Loucy (cell line): ENCODE measurements at regions not wholly inside any gene's neighbourhood (a gene's known extent, or its start where the extent isn't known, plus 50 kb on each side); places are given as distances from the start of the nearest gene placed in this dataset.

Experiments
- H2AFZ ChIP-seq: fragments of 200-600 bp; sonication (generic); 2 replicates; pipeline ENCODE4 v1.6.0; 2016; ENCODE audit warnings: antibody characterized with exemption, mild to moderate bottlenecking, low read length, moderate library complexity
- H3F3A ChIP-seq: fragments of 200-600 bp; 2 replicates; pipeline ENCODE4 v1.6.0; 2016; ENCODE audit warnings: antibody characterized with exemption, low read depth, mild to moderate bottlenecking
- H3K27me3 ChIP-seq: fragments of 200-600 bp; sonication (generic); 2 replicates; pipeline ENCODE4 v1.6.1; 2014; ENCODE audit warnings: low read length, mild to moderate bottlenecking; ENCODE audit not compliant: insufficient read depth, poor library complexity, severe bottlenecking
- H3K36me3 ChIP-seq: fragments of 200-600 bp; sonication (generic); 2 replicates; pipeline ENCODE4 v1.6.1; 2016; ENCODE audit warnings: low read length; ENCODE audit not compliant: insufficient read depth
- H3K4me1 ChIP-seq: fragments of 200-600 bp; sonication (generic); 2 replicates; pipeline ENCODE4 v1.5.1; 2014; ENCODE audit warnings: low read length, mild to moderate bottlenecking; ENCODE audit not compliant: insufficient read depth, poor library complexity, severe bottlenecking
- H3K4me2 ChIP-seq: fragments of 200-600 bp; sonication (generic); 2 replicates; pipeline ENCODE4 v1.6.0; 2014; ENCODE audit warnings: antibody characterized with exemption, low read length, low read depth, mild to moderate bottlenecking; ENCODE audit not compliant: poor library complexity, severe bottlenecking
- H3K4me3 ChIP-seq: fragments of 200-600 bp; sonication (generic); 2 replicates; pipeline ENCODE4 v1.5.1; 2014; ENCODE audit warnings: low read length, mild to moderate bottlenecking, mixed read lengths; ENCODE audit not compliant: poor library complexity, severe bottlenecking
- H3K79me2 ChIP-seq: fragments of 200-600 bp; sonication (generic); 2 replicates; pipeline ENCODE4 v1.6.1; 2014; ENCODE audit warnings: low read length; ENCODE audit not compliant: insufficient read depth
- H3K9ac ChIP-seq: fragments of 200-600 bp; sonication (generic); 2 replicates; pipeline ENCODE4 v1.6.0; 2014; ENCODE audit warnings: mild to moderate bottlenecking, low read depth, low read length, moderate library complexity; ENCODE audit not compliant: poor library complexity, severe bottlenecking
- H3K9me2 ChIP-seq: fragments of 200-600 bp; sonication (generic); replicated peaks from 2 replicates; pipeline ENCODE4 v1.6.1; 2016; ENCODE audit warnings: low read depth, low read length, mixed read lengths
- H3K9me3 ChIP-seq: fragments of 200-600 bp; sonication (generic); 2 replicates; pipeline ENCODE4 v1.6.1; 2014; ENCODE audit warnings: mild to moderate bottlenecking, antibody characterized with exemption, low read length, low read depth; ENCODE audit not compliant: insufficient read depth
- H4K20me1 ChIP-seq: fragments of 200-600 bp; sonication (generic); 2 replicates; pipeline ENCODE4 v1.6.0; 2014; ENCODE audit warnings: antibody characterized with exemption, low read length, mild to moderate bottlenecking; ENCODE audit not compliant: insufficient read depth, poor library complexity, severe bottlenecking
- EZH2phosphoT487 ChIP-seq: fragments of 200-600 bp; IDR thresholded peaks from 2 replicates; pipeline ENCODE4 v1.6.1; 2018; ENCODE audit warnings: antibody characterized with exemption, mild to moderate bottlenecking, moderate library complexity, borderline replicate concordance
- TF ChIP-seq, protein P1 (sequence below): fragments of 200-600 bp; sonication (generic); conservative IDR thresholded peaks from 2 replicates; pipeline ENCODE4 v1.5.1; 2014; ENCODE audit warnings: mild to moderate bottlenecking, antibody characterized with exemption, low read length

DNA sequence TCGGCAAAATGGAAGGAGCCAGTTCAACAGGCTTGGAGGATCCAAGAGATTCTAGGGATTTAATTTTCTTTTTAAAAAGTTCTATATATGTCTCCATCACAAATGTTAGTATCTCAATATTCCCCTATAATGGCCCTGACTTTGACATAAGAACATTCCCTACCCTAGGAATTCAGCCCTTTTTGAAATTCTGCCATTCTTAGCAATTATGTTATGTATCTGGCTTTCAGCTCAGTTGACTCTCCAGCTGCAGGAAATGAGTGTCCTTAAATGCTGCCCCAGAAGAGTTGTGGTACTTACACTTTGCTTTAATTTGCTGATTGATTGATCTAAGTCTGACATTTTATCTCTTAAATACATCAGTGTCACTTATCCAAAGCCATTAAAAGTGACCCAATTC, 1454.3 kb downstream of the FSTL5 start:
- Histone ChIP-seq H3K79me2 (no peaks in the 10 kb centered on the region), H3K9me3 (no peaks in the 10 kb centered on the region), H3K4me3 (no peak overlapping the region), H3K4me1 (no peaks in the 10 kb centered on the region), H4K20me1 (no peaks in the 10 kb centered on the region), H3K9ac (no peak overlapping the region), H3K4me2 (no peak overlapping the region), H3K36me3 (no peaks in the 10 kb centered on the region), H3K27me3 (no peaks in the 10 kb centered on the region), H3F3A (no peaks in the 10 kb centered on the region), H3K9me2 (no peaks in the 10 kb centered on the region), H2AFZ (no peak overlapping the region)
- no peak for TF ChIP-seq EZH2phosphoT487
- TF ChIP-seq, protein P1, sequence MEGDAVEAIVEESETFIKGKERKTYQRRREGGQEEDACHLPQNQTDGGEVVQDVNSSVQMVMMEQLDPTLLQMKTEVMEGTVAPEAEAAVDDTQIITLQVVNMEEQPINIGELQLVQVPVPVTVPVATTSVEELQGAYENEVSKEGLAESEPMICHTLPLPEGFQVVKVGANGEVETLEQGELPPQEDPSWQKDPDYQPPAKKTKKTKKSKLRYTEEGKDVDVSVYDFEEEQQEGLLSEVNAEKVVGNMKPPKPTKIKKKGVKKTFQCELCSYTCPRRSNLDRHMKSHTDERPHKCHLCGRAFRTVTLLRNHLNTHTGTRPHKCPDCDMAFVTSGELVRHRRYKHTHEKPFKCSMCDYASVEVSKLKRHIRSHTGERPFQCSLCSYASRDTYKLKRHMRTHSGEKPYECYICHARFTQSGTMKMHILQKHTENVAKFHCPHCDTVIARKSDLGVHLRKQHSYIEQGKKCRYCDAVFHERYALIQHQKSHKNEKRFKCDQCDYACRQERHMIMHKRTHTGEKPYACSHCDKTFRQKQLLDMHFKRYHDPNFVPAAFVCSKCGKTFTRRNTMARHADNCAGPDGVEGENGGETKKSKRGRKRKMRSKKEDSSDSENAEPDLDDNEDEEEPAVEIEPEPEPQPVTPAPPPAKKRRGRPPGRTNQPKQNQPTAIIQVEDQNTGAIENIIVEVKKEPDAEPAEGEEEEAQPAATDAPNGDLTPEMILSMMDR = no peak

GRCh38 chr4:160716551-160716950, 1447.2 kb downstream of the FSTL5 start:
- TF ChIP-seq, protein P1 = no peak
- no peak for TF ChIP-seq EZH2phosphoT487
- no peaks in the 10 kb centered on the region for H3K36me3 ChIP-seq
- no peak overlapping the region for H3K9ac ChIP-seq
- no peaks in the 10 kb centered on the region for H3K4me1 ChIP-seq
- H4K20me1 ChIP-seq = no peaks in the 10 kb centered on the region
- H3K9me2 ChIP-seq = no peaks in the 10 kb centered on the region
- H3K4me2 ChIP-seq = no peak overlapping the region
- H2AFZ ChIP-seq = no peak overlapping the region
- no peaks in the 10 kb centered on the region for H3F3A ChIP-seq
- no peaks in the 10 kb centered on the region for H3K27me3 ChIP-seq
- H3K79me2 ChIP-seq = no peaks in the 10 kb centered on the region
- no peak overlapping the region for H3K4me3 ChIP-seq
- H3K9me3 ChIP-seq = no peaks in the 10 kb centered on the region

GRCh38 chr4:160717848-160718247, 1446.0 kb downstream of the FSTL5 start:
- Histone ChIP-seq H2AFZ (no peak overlapping the region), H3K4me3 (no peak overlapping the region), H3K9me2 (no peaks in the 10 kb centered on the region), H3K79me2 (no peaks in the 10 kb centered on the region), H3K9me3 (no peaks in the 10 kb centered on the region), H3K36me3 (no peaks in the 10 kb centered on the region), H4K20me1 (no peaks in the 10 kb centered on the region), H3K4me2 (no peak overlapping the region), H3K4me1 (no peaks in the 10 kb centered on the region), H3K27me3 (no peaks in the 10 kb centered on the region), H3F3A (no peaks in the 10 kb centered on the region), H3K9ac (no peak overlapping the region)
- TF ChIP-seq, protein P1 = no peak
- TF ChIP-seq EZH2phosphoT487 = no peak
